ENCODE measurements at regions not wholly inside any gene's neighbourhood (a gene's known extent, or its start where the extent isn't known, plus 50 kb on each side); places are given as distances from the start of the nearest gene placed in this dataset.

GRCh38 chr4:177171588-177171987 is 138.1 kb upstream of the NEIL3 start:
- H3K4me3 ChIP-seq (ENCODE audit: low read depth, low read length) = no peak overlapping the region
- ChIA-PET POLR2A (no interaction called here), CTCF (no interaction called here)
- TF ChIP-seq CTCF (IDR thresholded peaks at IDR 0.05; ENCODE audit: insufficient read depth, low read length, missing control alignments) = no peak
- DNase-seq (ENCODE audit: low read depth, low spot score) = no peak

- POLR2A ChIA-PET = no interaction called here
- no peak for DNase-seq (ENCODE audit: low read depth, low spot score)
- no peak for TF ChIP-seq CTCF (IDR thresholded peaks at IDR 0.05; ENCODE audit: insufficient read depth, low read length, missing control alignments)
- H3K4me3 ChIP-seq (ENCODE audit: low read depth, low read length) = no peak overlapping the region
- CTCF ChIA-PET = no interaction called here
Observed at GRCh38 chr4:177175473-177175872, 134.2 kb upstream of the NEIL3 start.

GRCh38 chr4:177177541-177178081 is 132.1 kb upstream of the NEIL3 start:
- CTCF ChIA-PET = no interaction called here
- H3K4me3 ChIP-seq (ENCODE audit: low read depth, low read length) = no peak overlapping the region
- no peak for TF ChIP-seq CTCF (IDR thresholded peaks at IDR 0.05; ENCODE audit: insufficient read depth, low read length, missing control alignments)
- no peak for DNase-seq (ENCODE audit: low read depth, low spot score)
- POLR2A ChIA-PET = no interaction called here

GRCh38 chr4:177178246-177178645 is 131.4 kb upstream of the NEIL3 start:
- CTCF ChIA-PET = no interaction called here
- no peak for TF ChIP-seq CTCF (IDR thresholded peaks at IDR 0.05; ENCODE audit: insufficient read depth, low read length, missing control alignments)
- POLR2A ChIA-PET = no interaction called here
- no peak overlapping the region for H3K4me3 ChIP-seq (ENCODE audit: low read depth, low read length)
- DNase-seq (ENCODE audit: low read depth, low spot score) = no peak

- H3K4me3 ChIP-seq (ENCODE audit: low read depth, low read length) = no peak overlapping the region
- TF ChIP-seq CTCF (IDR thresholded peaks at IDR 0.05; ENCODE audit: insufficient read depth, low read length, missing control alignments) = no peak
- DNase-seq (ENCODE audit: low read depth, low spot score) = no peak
- ChIA-PET POLR2A (no interaction called here), CTCF (interaction anchor here (1.6 kb wide), 1 partner anchor 135 kb away, joined by 3 read pairs; no protein-coding TSS in a partner anchor)
Observed at GRCh38 chr4:177182166-177182565, 127.5 kb upstream of the NEIL3 start.

- POLR2A ChIA-PET = no interaction called here
Observed at GRCh38 chr4:177182728-177183127, 126.9 kb upstream of the NEIL3 start.

More at GRCh38 chr4:177182728-177183127, 126.9 kb upstream of the NEIL3 start:
- DNase-seq (ENCODE audit: low read depth, low spot score) = no peak
- no peak overlapping the region for H3K4me3 ChIP-seq (ENCODE audit: low read depth, low read length)
- CTCF ChIA-PET = interaction anchor here (1.6 kb wide), 1 partner anchor 135 kb away, joined by 3 read pairs; no protein-coding TSS in a partner anchor
- TF ChIP-seq CTCF (IDR thresholded peaks at IDR 0.05; ENCODE audit: insufficient read depth, low read length, missing control alignments) = no peak
